ENCODE measurements at regions not wholly inside any gene's neighbourhood (a gene's known extent, or its start where the extent isn't known, plus 50 kb on each side); places are given as distances from the start of the nearest gene placed in this dataset.

- H3K4me3 ChIP-seq (ENCODE audit: insufficient read length, low read depth): no peak overlapping the region
- no peak for TF ChIP-seq YY1 (IDR thresholded peaks at IDR 0.05; ENCODE audit: insufficient read depth, insufficient read length)
- TF ChIP-seq ZNF274 (IDR thresholded peaks at IDR 0.05; ENCODE audit: low read depth, low read length): no peak
- no peak for TF ChIP-seq SUZ12 (IDR thresholded peaks at IDR 0.05; ENCODE audit: extremely low read depth, insufficient read depth, insufficient read length)
- no peaks in the 10 kb centered on the region for H3K27me3 ChIP-seq (ENCODE audit: insufficient read depth, insufficient read length)
- H3K36me3 ChIP-seq (ENCODE audit: insufficient read depth, insufficient read length, low read length): no peaks in the 10 kb centered on the region
- H3K9me3 ChIP-seq (ENCODE audit: insufficient read depth, low read length): no peaks in the 10 kb centered on the region
- no peak overlapping the region for H3K9ac ChIP-seq (ENCODE audit: insufficient read length, low read depth)
- no peak for DNase-seq (ENCODE audit: low read depth, low spot score)
- no peaks in the 10 kb centered on the region for H3K4me1 ChIP-seq (ENCODE audit: insufficient read depth, insufficient read length)
Observed at GRCh38 chr13:89791971-89792630, 1555.4 kb upstream of the MIR17HG start.

GRCh38 chr13:89796196-89796595 is 1551.3 kb upstream of the MIR17HG start:
- Histone ChIP-seq H3K9ac (ENCODE audit: insufficient read length, low read depth) (no peak overlapping the region), H3K36me3 (ENCODE audit: insufficient read depth, insufficient read length, low read length) (no peaks in the 10 kb centered on the region), H3K4me1 (ENCODE audit: insufficient read depth, insufficient read length) (no peaks in the 10 kb centered on the region), H3K27me3 (ENCODE audit: insufficient read depth, insufficient read length) (no peaks in the 10 kb centered on the region), H3K4me3 (ENCODE audit: insufficient read length, low read depth) (no peak overlapping the region), H3K9me3 (ENCODE audit: insufficient read depth, low read length) (no peaks in the 10 kb centered on the region)
- no peak for DNase-seq (ENCODE audit: low read depth, low spot score)
- TF ChIP-seq SUZ12 (IDR thresholded peaks at IDR 0.05; ENCODE audit: extremely low read depth, insufficient read depth, insufficient read length): no peak
- no peak for TF ChIP-seq ZNF274 (IDR thresholded peaks at IDR 0.05; ENCODE audit: low read depth, low read length)
- no peak for TF ChIP-seq YY1 (IDR thresholded peaks at IDR 0.05; ENCODE audit: insufficient read depth, insufficient read length)

- Histone ChIP-seq H3K4me1 (ENCODE audit: insufficient read depth, insufficient read length) (no peaks in the 10 kb centered on the region), H3K36me3 (ENCODE audit: insufficient read depth, insufficient read length, low read length) (no peaks in the 10 kb centered on the region), H3K9ac (ENCODE audit: insufficient read length, low read depth) (no peak overlapping the region), H3K4me3 (ENCODE audit: insufficient read length, low read depth) (no peak overlapping the region), H3K9me3 (ENCODE audit: insufficient read depth, low read length) (no peaks in the 10 kb centered on the region), H3K27me3 (ENCODE audit: insufficient read depth, insufficient read length) (no peaks in the 10 kb centered on the region)
- TF ChIP-seq YY1 (IDR thresholded peaks at IDR 0.05; ENCODE audit: insufficient read depth, insufficient read length): no peak
- TF ChIP-seq ZNF274 (IDR thresholded peaks at IDR 0.05; ENCODE audit: low read depth, low read length): no peak
- no peak for TF ChIP-seq SUZ12 (IDR thresholded peaks at IDR 0.05; ENCODE audit: extremely low read depth, insufficient read depth, insufficient read length)
- no peak for DNase-seq (ENCODE audit: low read depth, low spot score)
Observed at GRCh38 chr13:89803839-89804238, 1543.6 kb upstream of the MIR17HG start.

GRCh38 chr13:89806594-89806993 is 1540.9 kb upstream of the MIR17HG start:
- no peak for DNase-seq (ENCODE audit: low read depth, low spot score)
- TF ChIP-seq SUZ12 (IDR thresholded peaks at IDR 0.05; ENCODE audit: extremely low read depth, insufficient read depth, insufficient read length) (no peak), ZNF274 (IDR thresholded peaks at IDR 0.05; ENCODE audit: low read depth, low read length) (no peak), YY1 (IDR thresholded peaks at IDR 0.05; ENCODE audit: insufficient read depth, insufficient read length) (no peak)
- Histone ChIP-seq H3K4me1 (ENCODE audit: insufficient read depth, insufficient read length) (no peaks in the 10 kb centered on the region), H3K9ac (ENCODE audit: insufficient read length, low read depth) (no peak overlapping the region), H3K9me3 (ENCODE audit: insufficient read depth, low read length) (no peaks in the 10 kb centered on the region), H3K27me3 (ENCODE audit: insufficient read depth, insufficient read length) (no peaks in the 10 kb centered on the region), H3K36me3 (ENCODE audit: insufficient read depth, insufficient read length, low read length) (no peaks in the 10 kb centered on the region), H3K4me3 (ENCODE audit: insufficient read length, low read depth) (no peak overlapping the region)

- Histone ChIP-seq H3K36me3 (ENCODE audit: insufficient read depth, insufficient read length, low read length) (no peaks in the 10 kb centered on the region), H3K9ac (ENCODE audit: insufficient read length, low read depth) (no peak overlapping the region), H3K9me3 (ENCODE audit: insufficient read depth, low read length) (no peaks in the 10 kb centered on the region), H3K4me3 (ENCODE audit: insufficient read length, low read depth) (no peak overlapping the region), H3K27me3 (ENCODE audit: insufficient read depth, insufficient read length) (no peaks in the 10 kb centered on the region), H3K4me1 (ENCODE audit: insufficient read depth, insufficient read length) (no peaks in the 10 kb centered on the region)
- no peak for DNase-seq (ENCODE audit: low read depth, low spot score)
- TF ChIP-seq YY1 (IDR thresholded peaks at IDR 0.05; ENCODE audit: insufficient read depth, insufficient read length) (no peak), ZNF274 (IDR thresholded peaks at IDR 0.05; ENCODE audit: low read depth, low read length) (no peak), SUZ12 (IDR thresholded peaks at IDR 0.05; ENCODE audit: extremely low read depth, insufficient read depth, insufficient read length) (no peak)
Observed at GRCh38 chr13:89812856-89813255, 1534.6 kb upstream of the MIR17HG start.

GRCh38 chr13:89816404-89816803 is 1531.1 kb upstream of the MIR17HG start:
- Histone ChIP-seq H3K4me3 (ENCODE audit: insufficient read length, low read depth) (no peak overlapping the region), H3K27me3 (ENCODE audit: insufficient read depth, insufficient read length) (no peaks in the 10 kb centered on the region), H3K4me1 (ENCODE audit: insufficient read depth, insufficient read length) (no peaks in the 10 kb centered on the region), H3K36me3 (ENCODE audit: insufficient read depth, insufficient read length, low read length) (no peaks in the 10 kb centered on the region), H3K9me3 (ENCODE audit: insufficient read depth, low read length) (no peaks in the 10 kb centered on the region), H3K9ac (ENCODE audit: insufficient read length, low read depth) (no peak overlapping the region)
- TF ChIP-seq SUZ12 (IDR thresholded peaks at IDR 0.05; ENCODE audit: extremely low read depth, insufficient read depth, insufficient read length) (no peak), ZNF274 (IDR thresholded peaks at IDR 0.05; ENCODE audit: low read depth, low read length) (no peak), YY1 (IDR thresholded peaks at IDR 0.05; ENCODE audit: insufficient read depth, insufficient read length) (no peak)
- no peak for DNase-seq (ENCODE audit: low read depth, low spot score)

- no peak overlapping the region for H3K9ac ChIP-seq (ENCODE audit: insufficient read length, low read depth)
- no peaks in the 10 kb centered on the region for H3K4me1 ChIP-seq (ENCODE audit: insufficient read depth, insufficient read length)
- TF ChIP-seq SUZ12 (IDR thresholded peaks at IDR 0.05; ENCODE audit: extremely low read depth, insufficient read depth, insufficient read length) (no peak), ZNF274 (IDR thresholded peaks at IDR 0.05; ENCODE audit: low read depth, low read length) (no peak), YY1 (IDR thresholded peaks at IDR 0.05; ENCODE audit: insufficient read depth, insufficient read length) (no peak)
- no peaks in the 10 kb centered on the region for H3K9me3 ChIP-seq (ENCODE audit: insufficient read depth, low read length)
- DNase-seq (ENCODE audit: low read depth, low spot score): no peak
- no peaks in the 10 kb centered on the region for H3K36me3 ChIP-seq (ENCODE audit: insufficient read depth, insufficient read length, low read length)
- H3K27me3 ChIP-seq (ENCODE audit: insufficient read depth, insufficient read length): no peaks in the 10 kb centered on the region
- H3K4me3 ChIP-seq (ENCODE audit: insufficient read length, low read depth): no peak overlapping the region
Observed at GRCh38 chr13:89822467-89822866, 1525.0 kb upstream of the MIR17HG start.
